ENCODE measurements at regions not wholly inside any gene's neighbourhood (a gene's known extent, or its start where the extent isn't known, plus 50 kb on each side); places are given as distances from the start of the nearest gene placed in this dataset.

- Histone ChIP-seq H3K36me3 (ENCODE audit: low read depth) (no peaks in the 10 kb centered on the region), H3K4me1 (ENCODE audit: insufficient read depth, poor library complexity, severe bottlenecking) (peaks cover 21% of the 10 kb centered on the region), H3K9me3 (ENCODE audit: severe bottlenecking) (no peaks in the 10 kb centered on the region), H3K27me3 (ENCODE audit: insufficient read depth, poor library complexity, severe bottlenecking) (no peaks in the 10 kb centered on the region), H3K4me3 (ENCODE audit: severe bottlenecking) (no peak overlapping the region), H3K27ac (ENCODE audit: poor library complexity, severe bottlenecking) (no peak overlapping the region)
- TF ChIP-seq CTCF (IDR thresholded peaks at IDR 0.05; ENCODE audit: poor library complexity, severe bottlenecking): no peak
- ATAC-seq (ENCODE audit: low read depth) (no peak), DNase-seq (ENCODE audit: low spot score) (no peak)
Measured at GRCh38 chr6:10166031-10166430, 248.8 kb downstream of the TFAP2A start.

- peak overlapping the region; percentile 83 for H3K27ac ChIP-seq (ENCODE audit: poor library complexity, severe bottlenecking)
- no peaks in the 10 kb centered on the region for H3K9me3 ChIP-seq (ENCODE audit: severe bottlenecking)
- H3K27me3 ChIP-seq (ENCODE audit: insufficient read depth, poor library complexity, severe bottlenecking): no peaks in the 10 kb centered on the region
- peak; percentile 96 for ATAC-seq (ENCODE audit: low read depth)
- TF ChIP-seq CTCF (IDR thresholded peaks at IDR 0.05; ENCODE audit: poor library complexity, severe bottlenecking): no peak
- peaks cover 21% of the 10 kb centered on the region for H3K4me1 ChIP-seq (ENCODE audit: insufficient read depth, poor library complexity, severe bottlenecking)
- DNase-seq (ENCODE audit: low spot score): peak; percentile 92
- H3K36me3 ChIP-seq (ENCODE audit: low read depth): no peaks in the 10 kb centered on the region
- H3K4me3 ChIP-seq (ENCODE audit: severe bottlenecking): peak overlapping the region; percentile 3
Measured at GRCh38 chr6:10163203-10163962, 251.5 kb downstream of the TFAP2A start.

- Histone ChIP-seq H3K36me3 (ENCODE audit: low read depth) (no peaks in the 10 kb centered on the region), H3K4me1 (ENCODE audit: insufficient read depth, poor library complexity, severe bottlenecking) (peaks cover 2% of the 10 kb centered on the region), H3K9me3 (ENCODE audit: severe bottlenecking) (no peaks in the 10 kb centered on the region), H3K27me3 (ENCODE audit: insufficient read depth, poor library complexity, severe bottlenecking) (no peaks in the 10 kb centered on the region), H3K4me3 (ENCODE audit: severe bottlenecking) (no peak overlapping the region), H3K27ac (ENCODE audit: poor library complexity, severe bottlenecking) (no peak overlapping the region)
- DNase-seq (ENCODE audit: low spot score): no peak
- TF ChIP-seq CTCF (IDR thresholded peaks at IDR 0.05; ENCODE audit: poor library complexity, severe bottlenecking): no peak
- no peak for ATAC-seq (ENCODE audit: low read depth)
Measured at GRCh38 chr6:10156875-10157274, 258.0 kb downstream of the TFAP2A start.

- Histone ChIP-seq H3K36me3 (ENCODE audit: low read depth) (no peaks in the 10 kb centered on the region), H3K27me3 (ENCODE audit: insufficient read depth, poor library complexity, severe bottlenecking) (no peaks in the 10 kb centered on the region), H3K4me1 (ENCODE audit: insufficient read depth, poor library complexity, severe bottlenecking) (peaks cover 18% of the 10 kb centered on the region), H3K4me3 (ENCODE audit: severe bottlenecking) (no peak overlapping the region), H3K27ac (ENCODE audit: poor library complexity, severe bottlenecking) (no peak overlapping the region), H3K9me3 (ENCODE audit: severe bottlenecking) (no peaks in the 10 kb centered on the region)
- TF ChIP-seq CTCF (IDR thresholded peaks at IDR 0.05; ENCODE audit: poor library complexity, severe bottlenecking): no peak
- DNase-seq (ENCODE audit: low spot score): no peak
- no peak for ATAC-seq (ENCODE audit: low read depth)
Measured at GRCh38 chr6:10154251-10154650, 260.6 kb downstream of the TFAP2A start.
